ENCODE measurements at regions not wholly inside any gene's neighbourhood (a gene's known extent, or its start where the extent isn't known, plus 50 kb on each side); places are given as distances from the start of the nearest gene placed in this dataset.

- no peak for TF ChIP-seq POLR2A (IDR thresholded peaks at IDR 0.05)
- TF ChIP-seq, protein P1, sequence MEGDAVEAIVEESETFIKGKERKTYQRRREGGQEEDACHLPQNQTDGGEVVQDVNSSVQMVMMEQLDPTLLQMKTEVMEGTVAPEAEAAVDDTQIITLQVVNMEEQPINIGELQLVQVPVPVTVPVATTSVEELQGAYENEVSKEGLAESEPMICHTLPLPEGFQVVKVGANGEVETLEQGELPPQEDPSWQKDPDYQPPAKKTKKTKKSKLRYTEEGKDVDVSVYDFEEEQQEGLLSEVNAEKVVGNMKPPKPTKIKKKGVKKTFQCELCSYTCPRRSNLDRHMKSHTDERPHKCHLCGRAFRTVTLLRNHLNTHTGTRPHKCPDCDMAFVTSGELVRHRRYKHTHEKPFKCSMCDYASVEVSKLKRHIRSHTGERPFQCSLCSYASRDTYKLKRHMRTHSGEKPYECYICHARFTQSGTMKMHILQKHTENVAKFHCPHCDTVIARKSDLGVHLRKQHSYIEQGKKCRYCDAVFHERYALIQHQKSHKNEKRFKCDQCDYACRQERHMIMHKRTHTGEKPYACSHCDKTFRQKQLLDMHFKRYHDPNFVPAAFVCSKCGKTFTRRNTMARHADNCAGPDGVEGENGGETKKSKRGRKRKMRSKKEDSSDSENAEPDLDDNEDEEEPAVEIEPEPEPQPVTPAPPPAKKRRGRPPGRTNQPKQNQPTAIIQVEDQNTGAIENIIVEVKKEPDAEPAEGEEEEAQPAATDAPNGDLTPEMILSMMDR (IDR thresholded peaks at IDR 0.05): no peak
- no peak overlapping the region for H3K27ac ChIP-seq
- no peaks in the 10 kb centered on the region for H3K4me1 ChIP-seq
- H3K27me3 ChIP-seq: no peaks in the 10 kb centered on the region
- intact Hi-C loops (cut with DNase I): no loop called here
- no peaks in the 10 kb centered on the region for H3K36me3 ChIP-seq
- no peaks in the 10 kb centered on the region for H3K9me3 ChIP-seq
- H3K4me3 ChIP-seq: no peak overlapping the region
- no peak for DNase-seq
- 60 to 67% methylated on average over 1 of the region's 1 CpG for WGBS, 2 donors
Measured at GRCh38 chr11:80194625-80195024, 753.8 kb upstream of the TENM4 start.

DNA sequence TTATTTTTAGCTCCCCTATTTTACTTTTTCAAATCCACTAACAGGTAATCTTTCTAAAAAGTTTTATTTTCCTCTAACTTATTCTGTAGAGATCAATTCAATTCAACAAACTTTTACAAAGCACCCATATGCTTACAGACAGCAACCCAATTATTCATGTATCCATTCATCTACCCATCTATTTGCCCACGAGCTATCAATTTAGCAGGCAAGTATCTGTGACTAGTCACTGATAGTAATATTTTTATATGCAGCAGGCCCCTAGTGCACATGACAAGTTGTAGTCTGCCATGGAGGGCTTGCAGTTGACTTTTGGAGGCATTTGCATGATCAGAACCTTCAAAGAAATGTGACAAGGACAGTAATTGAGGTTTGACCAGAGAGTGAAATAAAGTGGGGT lies 753.2 kb upstream of the TENM4 start:
- intact Hi-C loops (cut with DNase I): no loop called here
- no peak for TF ChIP-seq POLR2A (IDR thresholded peaks at IDR 0.05)
- TF ChIP-seq, protein P1 (IDR thresholded peaks at IDR 0.05): no peak
- Histone ChIP-seq H3K4me3 (no peak overlapping the region), H3K4me1 (no peaks in the 10 kb centered on the region), H3K9me3 (no peaks in the 10 kb centered on the region), H3K27me3 (no peaks in the 10 kb centered on the region), H3K27ac (no peak overlapping the region), H3K36me3 (no peaks in the 10 kb centered on the region)
- DNase-seq: no peak
- WGBS, 2 donors: 81 to 83% methylated on average over 1 of the region's 1 CpG

GRCh38 chr11:80188076-80188627 lies 747.3 kb upstream of the TENM4 start:
- no peak overlapping the region for H3K27ac ChIP-seq
- H3K4me3 ChIP-seq: no peak overlapping the region
- no peaks in the 10 kb centered on the region for H3K9me3 ChIP-seq
- WGBS, 2 donors: 51 to 53% methylated on average over 2 of the region's 2 CpGs
- H3K36me3 ChIP-seq: no peaks in the 10 kb centered on the region
- intact Hi-C loops (cut with DNase I): no loop called here
- TF ChIP-seq POLR2A (IDR thresholded peaks at IDR 0.05): no peak
- peaks cover 0 to 33% (median 0%) of the 10 kb centered on the region in 4 donors for H3K27me3 ChIP-seq
- DNase-seq: no peak
- peaks cover 0 to 14% (median 0%) of the 10 kb centered on the region in 3 donors for H3K4me1 ChIP-seq

GRCh38 chr11:80186692-80187091 lies 745.9 kb upstream of the TENM4 start:
- WGBS, 2 donors: 29 to 31% methylated on average over 3 of the region's 3 CpGs
- H3K4me1 ChIP-seq: peaks cover 0 to 14% (median 0%) of the 10 kb centered on the region in 3 donors

DNA sequence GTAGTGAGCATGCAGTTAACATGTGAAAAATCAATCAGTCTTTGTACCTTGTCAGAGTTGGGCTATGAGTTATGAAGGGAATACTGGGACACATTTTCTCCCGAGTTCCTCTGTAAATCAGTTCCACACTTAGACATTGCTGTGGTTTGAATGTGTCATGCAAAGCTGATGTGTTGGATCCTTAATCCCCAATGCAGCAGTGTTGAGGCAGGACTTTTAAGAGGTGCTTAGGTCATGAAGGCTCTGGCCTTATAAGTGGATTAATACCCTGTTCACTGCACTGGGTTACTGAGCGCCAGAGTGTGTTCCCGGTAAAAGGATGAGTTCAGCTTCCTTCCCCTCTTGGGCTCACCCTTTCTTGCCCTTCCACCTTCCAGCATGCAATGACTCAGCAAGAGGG lies 742.1 kb upstream of the TENM4 start:
- Histone ChIP-seq H3K4me3 (no peak overlapping the region), H3K4me1 (peaks cover 0 to 14% (median 0%) of the 10 kb centered on the region in 3 donors), H3K27ac (no peak overlapping the region), H3K9me3 (no peaks in the 10 kb centered on the region), H3K27me3 (peaks cover 0 to 50% (median 0%) of the 10 kb centered on the region in 4 donors), H3K36me3 (no peaks in the 10 kb centered on the region)
- WGBS, 2 donors: 72 to 73% methylated on average over 3 of the region's 3 CpGs
- intact Hi-C loops (cut with DNase I): no loop called here
- DNase-seq: no peak
- TF ChIP-seq POLR2A (IDR thresholded peaks at IDR 0.05): no peak
- TF ChIP-seq, protein P1 (IDR thresholded peaks at IDR 0.05): no peak

More at GRCh38 chr11:80186692-80187091, 745.9 kb upstream of the TENM4 start:
- Histone ChIP-seq H3K27ac (no peak overlapping the region), H3K27me3 (peaks cover 0 to 46% (median 0%) of the 10 kb centered on the region in 4 donors), H3K9me3 (no peaks in the 10 kb centered on the region), H3K36me3 (no peaks in the 10 kb centered on the region), H3K4me3 (no peak overlapping the region)
- TF ChIP-seq, protein P1 (IDR thresholded peaks at IDR 0.05): no peak
- TF ChIP-seq POLR2A (IDR thresholded peaks at IDR 0.05): no peak
- DNase-seq: no peak
- intact Hi-C loops (cut with DNase I): no loop called here
